ENCODE measurements at regions not wholly inside any gene's neighbourhood (a gene's known extent, or its start where the extent isn't known, plus 50 kb on each side); places are given as distances from the start of the nearest gene placed in this dataset.

- no peaks in the 10 kb centered on the region for H3K4me1 ChIP-seq
- H3K9me3 ChIP-seq: no peaks in the 10 kb centered on the region
- no peak overlapping the region for H3K4me3 ChIP-seq
- no peak overlapping the region for H3K27ac ChIP-seq
- H3K4me2 ChIP-seq: no peak overlapping the region
- 32% methylated on average over 6 of the region's 6 CpGs for WGBS (ENCODE audit: missing lambda C conversion rate)
- no peak for ATAC-seq
- TF ChIP-seq HMGXB4 (CRISPR knock-in tag; IDR thresholded peaks at IDR 0.05; ENCODE audit: borderline replicate concordance): no peak
- no peak for TF ChIP-seq MAX (IDR thresholded peaks at IDR 0.05)
- no peak for TF ChIP-seq MAZ (IDR thresholded peaks at IDR 0.05; ENCODE audit: borderline replicate concordance, low read depth, low read length)
- TF ChIP-seq USF2 (IDR thresholded peaks at IDR 0.05): no peak
- TF ChIP-seq RFX5 (IDR thresholded peaks at IDR 0.05): no peak
- no peak for TF ChIP-seq EHMT2 (IDR thresholded peaks at IDR 0.05; ENCODE audit: low read depth)
- no peak for TF ChIP-seq FOSB (CRISPR knock-in tag; IDR thresholded peaks at IDR 0.05)
- TF ChIP-seq BCL3 (IDR thresholded peaks at IDR 0.05): no peak
- no peak for TF ChIP-seq HDAC2 (IDR thresholded peaks at IDR 0.05)
- DNase-seq (ENCODE audit: low read depth in 1 of 2, low spot score in 1 of 2): no peak
- POLR2A ChIA-PET: no interaction called here
- CTCF ChIA-PET: interaction anchor here (0.5 kb wide), 1 partner anchor 10 kb away, joined by 3 read pairs; no protein-coding TSS in a partner anchor
- no peak for FAIRE-seq
Measured at GRCh38 chr12:22835431-22835830, 210.5 kb downstream of the ETNK1 start.

- FAIRE-seq (no peak), ATAC-seq (no peak), DNase-seq (ENCODE audit: low read depth in 1 of 2, low spot score in 1 of 2) (no peak)
- ChIA-PET CTCF (no interaction called here), POLR2A (no interaction called here)
- H3K9me3 ChIP-seq: no peaks in the 10 kb centered on the region
- no peaks in the 10 kb centered on the region for H3K4me1 ChIP-seq
- 26% methylated on average over 7 of the region's 8 CpGs for WGBS (ENCODE audit: missing lambda C conversion rate)
- no peak overlapping the region for H3K4me2 ChIP-seq
- no peak overlapping the region for H3K27ac ChIP-seq
- H3K4me3 ChIP-seq: no peak overlapping the region
- no peak for TF ChIP-seq ESRRA (IDR thresholded peaks at IDR 0.05; ENCODE audit: borderline replicate concordance, low read length)
- no peak for TF ChIP-seq MAX (IDR thresholded peaks at IDR 0.05)
- no peak for TF ChIP-seq RNF2 (IDR thresholded peaks at IDR 0.05; ENCODE audit: borderline replicate concordance, low read depth)
- TF ChIP-seq JUN (IDR thresholded peaks at IDR 0.05): no peak
- no peak for TF ChIP-seq EHMT2 (IDR thresholded peaks at IDR 0.05; ENCODE audit: low read depth)
- no peak for TF ChIP-seq CEBPB (IDR thresholded peaks at IDR 0.05)
- no peak for TF ChIP-seq TP53 (CRISPR knock-in tag; IDR thresholded peaks at IDR 0.05)
- TF ChIP-seq JUNB (IDR thresholded peaks at IDR 0.05): no peak
- no peak for TF ChIP-seq POLR2A (IDR thresholded peaks at IDR 0.05; ENCODE audit: low read length)
- TF ChIP-seq ZNF302 (CRISPR knock-in tag; IDR thresholded peaks at IDR 0.05): no peak
- TF ChIP-seq NFE2L2 (conservative IDR thresholded peaks at IDR 0.05; ENCODE audit: low read length): no peak
- no peak for TF ChIP-seq HMGXB4 (CRISPR knock-in tag; IDR thresholded peaks at IDR 0.05; ENCODE audit: borderline replicate concordance)
- no peak for TF ChIP-seq RAD21 (conservative IDR thresholded peaks at IDR 0.05 in 1 of 2, IDR thresholded peaks at IDR 0.05 in 1 of 2)
Measured at GRCh38 chr12:22850185-22850584, 225.2 kb downstream of the ETNK1 start.

Data from A549 (cell line).